ENCODE measurements at regions not wholly inside any gene's neighbourhood (a gene's known extent, or its start where the extent isn't known, plus 50 kb on each side); places are given as distances from the start of the nearest gene placed in this dataset.

- Histone ChIP-seq H3K27me3 (ENCODE audit: control insufficient read depth, insufficient read depth, low read length) (no peaks in the 10 kb centered on the region), H3K27ac (ENCODE audit: low read length) (no peak overlapping the region), H3K4me1 (ENCODE audit: control insufficient read depth, insufficient read depth, low read length) (no peaks in the 10 kb centered on the region), H3K9me3 (ENCODE audit: control insufficient read depth, insufficient read depth, low read length) (no peaks in the 10 kb centered on the region), H3K4me3 (ENCODE audit: low read length) (no peak overlapping the region), H3K36me3 (ENCODE audit: control insufficient read depth, insufficient read depth, low read length) (no peaks in the 10 kb centered on the region)
- ATAC-seq (no peak), DNase-seq (no peak)
- H3K27ac Mint-ChIP-seq, result no peak overlapping the region
- H3K36me3 Mint-ChIP-seq, result no peaks in the 10 kb centered on the region
- H3K4me1 Mint-ChIP-seq, result no peaks in the 10 kb centered on the region
- H3K27me3 Mint-ChIP-seq (ENCODE audit: low read depth in 2 of 2), result peaks cover 18 to 42% of the 10 kb centered on the region in 2 donors
- TF ChIP-seq CTCF (IDR thresholded peaks at IDR 0.05), result no peak
- H3K9me3 Mint-ChIP-seq, result peaks cover 0 to 2% of the 10 kb centered on the region in 2 donors
- no peak overlapping the region for H3K4me3 Mint-ChIP-seq
- intact Hi-C loops (cut with micrococcal nuclease), result no loop called here
These were observed 469.0 kb upstream of the USP24 start for GRCh38 chr1:55684131-55684650.

GRCh38 chr1:55682198-55682597 lies 467.0 kb upstream of the USP24 start:
- no peaks in the 10 kb centered on the region for H3K4me1 ChIP-seq (ENCODE audit: control insufficient read depth, insufficient read depth, low read length)
- Mint-ChIP-seq H3K27ac (no peak overlapping the region), H3K4me3 (no peak overlapping the region), H3K9me3 (peaks cover 0 to 2% of the 10 kb centered on the region in 2 donors), H3K36me3 (no peaks in the 10 kb centered on the region), H3K4me1 (no peaks in the 10 kb centered on the region), H3K27me3 (ENCODE audit: low read depth in 2 of 2) (peaks cover 14 to 48% of the 10 kb centered on the region in 2 donors)
- no peaks in the 10 kb centered on the region for H3K27me3 ChIP-seq (ENCODE audit: control insufficient read depth, insufficient read depth, low read length)
- H3K27ac ChIP-seq (ENCODE audit: low read length), result no peak overlapping the region
- no peaks in the 10 kb centered on the region for H3K36me3 ChIP-seq (ENCODE audit: control insufficient read depth, insufficient read depth, low read length)
- TF ChIP-seq CTCF (IDR thresholded peaks at IDR 0.05), result no peak
- ATAC-seq (no peak), DNase-seq (no peak)
- H3K4me3 ChIP-seq (ENCODE audit: low read length), result no peak overlapping the region
- no peaks in the 10 kb centered on the region for H3K9me3 ChIP-seq (ENCODE audit: control insufficient read depth, insufficient read depth, low read length)
- intact Hi-C loops (cut with micrococcal nuclease), result no loop called here
- WGBS (ENCODE audit: insufficient coverage), result 95% methylated on average over 3 of the region's 3 CpGs

GRCh38 chr1:55679971-55680370 lies 464.8 kb upstream of the USP24 start:
- Mint-ChIP-seq H3K4me1 (no peaks in the 10 kb centered on the region), H3K27me3 (ENCODE audit: low read depth in 2 of 2) (peaks cover 11 to 54% of the 10 kb centered on the region in 2 donors), H3K4me3 (no peak overlapping the region), H3K27ac (no peak overlapping the region), H3K9me3 (peaks cover 0 to 2% of the 10 kb centered on the region in 2 donors), H3K36me3 (no peaks in the 10 kb centered on the region)
- H3K36me3 ChIP-seq (ENCODE audit: control insufficient read depth, insufficient read depth, low read length), result no peaks in the 10 kb centered on the region
- TF ChIP-seq CTCF (IDR thresholded peaks at IDR 0.05), result no peak
- H3K4me3 ChIP-seq (ENCODE audit: low read length), result no peak overlapping the region
- intact Hi-C loops (cut with micrococcal nuclease), result no loop called here
- H3K27me3 ChIP-seq (ENCODE audit: control insufficient read depth, insufficient read depth, low read length), result no peaks in the 10 kb centered on the region
- no peaks in the 10 kb centered on the region for H3K4me1 ChIP-seq (ENCODE audit: control insufficient read depth, insufficient read depth, low read length)
- no peak for DNase-seq
- H3K9me3 ChIP-seq (ENCODE audit: control insufficient read depth, insufficient read depth, low read length), result no peaks in the 10 kb centered on the region
- no peak overlapping the region for H3K27ac ChIP-seq (ENCODE audit: low read length)
- no peak for ATAC-seq

GRCh38 chr1:55673416-55673815 lies 458.3 kb upstream of the USP24 start:
- Mint-ChIP-seq H3K27ac (no peak overlapping the region), H3K4me3 (no peak overlapping the region), H3K4me1 (no peaks in the 10 kb centered on the region), H3K9me3 (no peaks in the 10 kb centered on the region), H3K27me3 (ENCODE audit: low read depth in 2 of 2) (peaks cover 13 to 31% of the 10 kb centered on the region in 2 donors), H3K36me3 (no peaks in the 10 kb centered on the region)
- WGBS (ENCODE audit: insufficient coverage), result 81% methylated on average over 1 of the region's 1 CpG
- TF ChIP-seq CTCF (IDR thresholded peaks at IDR 0.05), result no peak
- ATAC-seq (no peak), DNase-seq (no peak)
- intact Hi-C loops (cut with micrococcal nuclease), result no loop called here
- Histone ChIP-seq H3K9me3 (ENCODE audit: control insufficient read depth, insufficient read depth, low read length) (no peaks in the 10 kb centered on the region), H3K36me3 (ENCODE audit: control insufficient read depth, insufficient read depth, low read length) (no peaks in the 10 kb centered on the region), H3K27ac (ENCODE audit: low read length) (no peak overlapping the region), H3K27me3 (ENCODE audit: control insufficient read depth, insufficient read depth, low read length) (no peaks in the 10 kb centered on the region), H3K4me3 (ENCODE audit: low read length) (no peak overlapping the region), H3K4me1 (ENCODE audit: control insufficient read depth, insufficient read depth, low read length) (no peaks in the 10 kb centered on the region)
